ENCODE measurements at regions not wholly inside any gene's neighbourhood (a gene's known extent, or its start where the extent isn't known, plus 50 kb on each side); places are given as distances from the start of the nearest gene placed in this dataset.

DNA sequence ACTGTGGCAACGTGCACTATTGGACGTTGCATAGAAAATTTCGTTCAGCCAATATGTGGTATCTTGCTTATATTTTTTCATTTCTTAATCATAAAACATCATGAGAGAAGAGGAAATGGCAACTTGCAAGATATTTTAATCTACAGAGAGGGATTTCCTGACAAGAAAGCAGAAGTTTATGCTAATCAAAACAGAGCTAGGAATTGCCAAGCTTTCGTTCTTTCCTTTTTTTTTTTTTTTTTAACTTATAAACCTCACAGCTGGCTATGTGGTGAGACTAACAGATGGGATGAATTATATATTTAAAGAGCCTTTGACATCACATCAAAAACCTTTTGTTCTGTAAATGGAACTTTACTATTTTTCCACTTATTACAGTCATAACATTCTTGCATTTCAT lies 1136.9 kb upstream of the TMEFF2 start:
- TF ChIP-seq, protein P1, sequence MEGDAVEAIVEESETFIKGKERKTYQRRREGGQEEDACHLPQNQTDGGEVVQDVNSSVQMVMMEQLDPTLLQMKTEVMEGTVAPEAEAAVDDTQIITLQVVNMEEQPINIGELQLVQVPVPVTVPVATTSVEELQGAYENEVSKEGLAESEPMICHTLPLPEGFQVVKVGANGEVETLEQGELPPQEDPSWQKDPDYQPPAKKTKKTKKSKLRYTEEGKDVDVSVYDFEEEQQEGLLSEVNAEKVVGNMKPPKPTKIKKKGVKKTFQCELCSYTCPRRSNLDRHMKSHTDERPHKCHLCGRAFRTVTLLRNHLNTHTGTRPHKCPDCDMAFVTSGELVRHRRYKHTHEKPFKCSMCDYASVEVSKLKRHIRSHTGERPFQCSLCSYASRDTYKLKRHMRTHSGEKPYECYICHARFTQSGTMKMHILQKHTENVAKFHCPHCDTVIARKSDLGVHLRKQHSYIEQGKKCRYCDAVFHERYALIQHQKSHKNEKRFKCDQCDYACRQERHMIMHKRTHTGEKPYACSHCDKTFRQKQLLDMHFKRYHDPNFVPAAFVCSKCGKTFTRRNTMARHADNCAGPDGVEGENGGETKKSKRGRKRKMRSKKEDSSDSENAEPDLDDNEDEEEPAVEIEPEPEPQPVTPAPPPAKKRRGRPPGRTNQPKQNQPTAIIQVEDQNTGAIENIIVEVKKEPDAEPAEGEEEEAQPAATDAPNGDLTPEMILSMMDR (conservative IDR thresholded peaks at IDR 0.05; ENCODE audit: low read length) = no peak
- no peak for TF ChIP-seq EZH2phosphoT487 (IDR thresholded peaks at IDR 0.05; ENCODE audit: borderline replicate concordance, low read depth, low read length)
